Endothelial cell of umbilical vein (primary cell): ENCODE measurements at regions not wholly inside any gene's neighbourhood (a gene's known extent, or its start where the extent isn't known, plus 50 kb on each side); places are given as distances from the start of the nearest gene placed in this dataset.
"Not testable (repeated sequence)": the region's sequence is repeated elsewhere in the genome, so short reads cannot be mapped to it uniquely, and the experiment has no call there.

Source experiments
- BruUV-seq: library from RNA; stranded (reverse); fragments of 400-500 nt; replicated peaks from 2 replicates; lab custom pipeline; 2021; lab: Mats Ljungman, UMichigan
- CTCF ChIA-PET: fragments of 300-600, 350-600 bp; sonication (Branson Sonifier 250); formaldehyde crosslinking; loops from one replicate; lab custom pipeline; 2021; ENCODE audit warnings: antibody characterized with exemption, inconsistent platforms; lab: Charles Lee
- POLR2A ChIA-PET: fragments of 300-600, 350-600 bp; sonication (Branson Sonifier 250); formaldehyde crosslinking; loops from one replicate; lab custom pipeline; 2021; ENCODE audit warnings: antibody characterized with exemption, inconsistent platforms; lab: Charles Lee
- DNase-seq: peaks from one replicate; pipeline ENCODE4 v3.0.0-alpha.2; 2011; ENCODE audit warnings: low read depth, low spot score
- FAIRE-seq: peaks from 2 replicates; lab custom pipeline; 2011; peaks lifted over from hg19 to GRCh38; lab: Jason Lieb, UNC
- H2AFZ ChIP-seq: 2 replicates; pipeline ENCODE4 v1.6.0; 2012; ENCODE audit warnings: low read depth, low read length, control low read depth, inconsistent platforms
- H3K27ac ChIP-seq: 2 replicates; pipeline ENCODE4 v1.5.1; 2011; ENCODE audit warnings: low read depth, mild to moderate bottlenecking, control low read depth, low read length, moderate library complexity; ENCODE audit not compliant: insufficient read depth
- H3K27me3 ChIP-seq, 2 experiments: 2 replicates each; pipeline versions ENCODE4 v1.6.0 to v1.6.1; 2011; ENCODE audit warnings: low read length in 2 of 2, mixed read lengths in 1 of 2; ENCODE audit not compliant: control insufficient read depth in 2 of 2, insufficient read depth in 2 of 2
- H3K36me3 ChIP-seq, 2 experiments: 2 replicates in 1 of 2; 3 replicates in 1 of 2; pipeline ENCODE4 v1.5.1; 2011; ENCODE audit warnings: low read length in 2 of 2, mild to moderate bottlenecking in 1 of 2, moderate library complexity in 1 of 2; ENCODE audit not compliant: control insufficient read depth in 2 of 2, insufficient read depth in 2 of 2; ENCODE audit errors: extremely low read depth in 1 of 2
- H3K4me1 ChIP-seq: 3 replicates; pipeline ENCODE4 v1.5.1; 2011; ENCODE audit warnings: mild to moderate bottlenecking, low read length; ENCODE audit not compliant: control insufficient read depth, insufficient read depth; ENCODE audit errors: extremely low read depth
- H3K4me2 ChIP-seq: 2 replicates; pipeline ENCODE4 v1.6.1; 2011; ENCODE audit warnings: low read length, control low read depth, mixed read lengths; ENCODE audit not compliant: insufficient read depth
- H3K4me3 ChIP-seq, 3 experiments: fragments of 200-600 bp in 1 of 3; sonication (generic), shearing (Covaris generic) in 1 of 3; replicated peaks in 1 of 3; 2 replicates each; pipeline ENCODE4 v1.5.1; 2011 to 2016; ENCODE audit warnings: control low read depth in 3 of 3, low read length in 3 of 3, mild to moderate bottlenecking in 2 of 3, inconsistent platforms in 1 of 3, low read depth in 1 of 3, moderate library complexity in 1 of 3; ENCODE audit not compliant: insufficient read depth in 1 of 3
- H3K79me2 ChIP-seq: 2 replicates; pipeline ENCODE4 v1.6.0; 2012; ENCODE audit warnings: low read length, inconsistent platforms; ENCODE audit not compliant: control insufficient read depth, insufficient read depth
- H3K9ac ChIP-seq: replicated peaks from 2 replicates; pipeline ENCODE3; 2011; ENCODE audit warnings: low read length, control low read depth; ENCODE audit not compliant: insufficient read depth; ENCODE audit errors: extremely low read depth
- H3K9me1 ChIP-seq: replicated peaks from 3 replicates; pipeline ENCODE4 v1.6.0; 2011; ENCODE audit warnings: mild to moderate bottlenecking, low read length; ENCODE audit not compliant: control insufficient read depth, insufficient read depth; ENCODE audit errors: extremely low read depth
- H3K9me3 ChIP-seq: replicated peaks from 2 replicates; pipeline ENCODE4 v1.5.1; 2012; ENCODE audit warnings: low read length, inconsistent platforms; ENCODE audit not compliant: control insufficient read depth, insufficient read depth
- H4K20me1 ChIP-seq: replicated peaks from 2 replicates; pipeline ENCODE3; 2011; ENCODE audit warnings: mild to moderate bottlenecking, low read length; ENCODE audit not compliant: control insufficient read depth, insufficient read depth; ENCODE audit errors: extremely low read depth
- EZH2 ChIP-seq: IDR thresholded peaks from 2 replicates; pipeline ENCODE4 v1.6.1; 2012; ENCODE audit warnings: borderline replicate concordance, low read depth, mild to moderate bottlenecking, moderate library complexity, low read length, inconsistent platforms; ENCODE audit not compliant: severe bottlenecking
- FOS ChIP-seq: IDR thresholded peaks from 2 replicates; pipeline ENCODE4 v1.6.1; 2011; ENCODE audit warnings: mild to moderate bottlenecking, low read length, moderate library complexity, borderline replicate concordance; ENCODE audit not compliant: insufficient read depth
- GATA2 ChIP-seq: IDR thresholded peaks from 2 replicates; pipeline ENCODE4 v1.7.0; 2011; ENCODE audit warnings: low read depth, mild to moderate bottlenecking, moderate library complexity, mixed read lengths, low read length; ENCODE audit not compliant: insufficient read length, insufficient read depth
- MYC ChIP-seq: IDR thresholded peaks from one replicate; pipeline ENCODE4 v1.6.1; 2011; ENCODE audit warnings: mild to moderate bottlenecking, low read depth, low read length
- POLR2AphosphoS5 ChIP-seq: IDR thresholded peaks from 2 replicates; pipeline ENCODE4 v1.6.1; 2012; ENCODE audit warnings: low read depth, mild to moderate bottlenecking, control low read depth, low read length, moderate library complexity; ENCODE audit not compliant: insufficient read depth
- dilution Hi-C: fragments of 300-500 bp; cut with MboI; formaldehyde crosslinking; loops from one replicate; pipeline ENCODE4 v1.15.0; 2019; ENCODE audit warnings: low sequenced_read_pairs; ENCODE audit not compliant: extremely low pct_ligation_motif_present
- intact Hi-C: fragments of 100-400 bp; cut with micrococcal nuclease; formaldehyde crosslinking; loops from one replicate; pipeline ENCODE4 v1.10.0; 2022

DNA sequence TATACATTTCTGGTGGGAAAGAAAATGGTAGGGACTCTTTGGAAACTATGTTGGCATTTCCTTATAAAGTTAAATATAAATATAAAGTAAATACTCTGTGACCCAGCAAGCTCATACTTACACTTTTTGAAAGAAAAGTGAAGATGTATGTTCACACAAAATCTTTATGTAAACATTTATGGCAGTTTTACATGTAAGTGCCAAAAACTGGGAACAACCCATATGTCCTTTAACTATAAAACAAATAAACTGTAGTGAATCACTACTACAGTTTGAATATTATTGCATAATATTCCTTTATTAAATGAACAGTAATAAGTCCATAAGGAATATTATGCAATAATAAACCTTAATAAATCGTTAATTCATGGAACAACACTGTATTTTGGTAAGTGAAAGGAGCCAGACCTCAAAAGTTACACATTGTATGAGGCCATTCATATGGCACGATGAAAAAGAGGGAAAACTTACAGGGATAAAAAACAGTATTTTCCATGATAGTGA is 1660.3 kb upstream of the LRRTM3 start:
- H3K79me2 ChIP-seq: no peaks in the 10 kb centered on the region
- no peaks in the 10 kb centered on the region for H3K4me1 ChIP-seq
- no peak overlapping the region for H3K4me2 ChIP-seq
- no peak overlapping the region for H3K4me3 ChIP-seq
- no peaks in the 10 kb centered on the region for H3K27me3 ChIP-seq
- no peak overlapping the region for H3K9ac ChIP-seq
- TF ChIP-seq POLR2AphosphoS5 (no peak), EZH2 (no peak), FOS (no peak), GATA2 (no peak), MYC (no peak)
- CTCF ChIA-PET: interaction anchor here (1.0 kb wide), 1 partner anchor 37 kb away, joined by 3 read pairs; no protein-coding TSS in a partner anchor
- no peak overlapping the region for H3K27ac ChIP-seq
- H3K9me1 ChIP-seq: no peaks in the 10 kb centered on the region
- dilution Hi-C loops: no loop called here
- no peaks in the 10 kb centered on the region for H3K9me3 ChIP-seq
- H4K20me1 ChIP-seq: no peaks in the 10 kb centered on the region
- no peak overlapping the region for H2AFZ ChIP-seq
- H3K36me3 ChIP-seq: no peaks in the 10 kb centered on the region
- DNase-seq (no peak), FAIRE-seq (no peak)
- intact Hi-C loops: no loop called here
- no TSS peak for BruUV-seq
- POLR2A ChIA-PET: no interaction called here

- H3K4me2 ChIP-seq, FAIRE-seq, POLR2A ChIA-PET, DNase-seq, H4K20me1 ChIP-seq, H3K27ac ChIP-seq, H3K4me3 ChIP-seq, BruUV-seq, H2AFZ ChIP-seq, H3K9me3 ChIP-seq, H3K36me3 ChIP-seq, H3K79me2 ChIP-seq, H3K27me3 ChIP-seq, H3K9me1 ChIP-seq, H3K4me1 ChIP-seq, CTCF ChIA-PET, intact Hi-C loops, dilution Hi-C loops, H3K9ac ChIP-seq: not testable (repeated sequence)
These were observed 1656.3 kb upstream of the LRRTM3 start for GRCh38 chr10:65269551-65269950.
